ENCODE measurements at regions not wholly inside any gene's neighbourhood (a gene's known extent, or its start where the extent isn't known, plus 50 kb on each side); places are given as distances from the start of the nearest gene placed in this dataset.
A peak's percentile ranks its signal among the peaks of the same experiment; 100 is the strongest.
"Not testable (repeated sequence)": the region's sequence is repeated elsewhere in the genome, so short reads cannot be mapped to it uniquely, and the experiment has no call there.

DNA sequence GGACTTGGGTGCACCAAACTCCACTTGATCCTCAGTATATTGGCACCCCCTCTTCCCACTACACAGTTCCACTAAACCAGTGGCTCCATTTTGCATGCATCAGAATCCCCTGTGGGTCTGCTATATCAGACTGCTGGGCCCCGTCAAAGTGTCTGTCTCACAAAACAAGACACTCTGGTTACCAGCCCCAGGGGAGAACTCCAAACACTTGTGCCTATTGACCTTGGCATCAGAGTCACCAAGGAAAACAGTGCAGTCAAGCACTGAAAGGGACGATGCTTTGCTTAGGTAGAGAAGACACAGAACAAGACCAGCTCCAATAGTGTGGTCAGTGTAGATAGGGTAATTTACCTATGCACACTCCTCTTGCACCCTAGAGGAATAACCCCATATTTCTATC, 205.8 kb upstream of the RAI14 start:
- no peak for DNase-seq

GRCh38 chr5:34452170-34452828, 203.8 kb upstream of the RAI14 start:
- DNase-seq, result no peak

DNA sequence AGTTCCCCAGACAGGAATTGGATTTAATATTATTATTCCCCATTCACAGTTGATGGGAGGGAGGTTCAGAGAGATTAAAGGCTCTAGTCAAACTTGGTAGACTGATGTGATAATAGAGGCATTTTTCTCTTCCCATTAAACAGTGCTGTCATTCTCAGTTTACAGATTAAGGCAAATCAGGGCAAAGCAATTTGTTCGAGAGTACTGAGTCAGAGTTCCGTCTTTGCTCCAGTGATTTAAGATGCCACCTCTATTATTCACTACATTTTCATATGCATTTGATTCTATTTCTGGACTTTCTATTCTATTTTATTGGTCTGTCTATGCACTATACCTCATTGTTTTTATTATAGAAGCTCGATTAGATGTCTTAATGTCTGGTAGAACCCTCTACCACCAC, 201.0 kb upstream of the RAI14 start:
- no peak for DNase-seq

GRCh38 chr5:34459908-34460307, 196.2 kb upstream of the RAI14 start:
- DNase-seq, result no peak

- no peak for DNase-seq
These were observed 195.6 kb upstream of the RAI14 start for GRCh38 chr5:34460496-34460895.

DNA sequence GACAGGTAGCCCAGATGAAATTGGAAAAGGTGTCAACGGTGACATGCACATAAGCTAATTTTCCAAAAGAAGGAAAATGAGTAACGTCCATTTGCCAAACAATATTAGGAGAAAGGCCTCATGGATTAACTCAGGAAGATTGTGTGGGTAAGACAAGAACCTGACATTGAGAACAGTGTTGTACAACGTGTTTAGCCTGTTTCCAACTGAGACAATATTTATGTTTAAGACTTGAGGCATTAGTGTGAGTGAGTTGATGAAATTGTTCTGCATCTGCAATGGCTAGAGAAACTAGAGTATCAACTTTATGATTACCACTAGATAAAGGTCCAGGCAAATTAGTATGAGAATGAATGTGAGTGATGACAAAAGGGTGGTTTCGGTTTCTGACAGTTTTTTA, 191.3 kb upstream of the RAI14 start:
- no peak for DNase-seq

DNA sequence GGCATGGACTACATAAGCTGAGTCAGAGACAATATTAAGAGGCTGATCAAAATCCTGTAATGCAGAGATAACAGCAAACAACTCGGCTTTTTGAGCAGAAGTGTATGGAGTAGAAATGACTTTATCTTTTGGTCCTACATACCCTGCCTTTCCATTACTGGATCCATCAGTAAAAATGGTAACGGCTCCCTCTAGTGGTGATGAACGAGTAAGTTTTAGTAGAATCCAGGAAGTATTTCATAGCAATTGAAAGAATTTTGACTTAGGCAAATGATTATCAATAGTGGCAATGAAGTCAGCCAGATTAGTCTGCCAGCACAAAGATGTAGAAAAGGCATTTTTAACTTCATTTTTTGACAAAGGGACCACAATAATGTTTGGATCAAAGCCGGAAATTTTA, 190.8 kb upstream of the RAI14 start:
- peak; percentile 7 for DNase-seq

GRCh38 chr5:34466519-34467388, 189.4 kb upstream of the RAI14 start:
- not testable (repeated sequence) for DNase-seq

GRCh38 chr5:34467436-34467835, 188.7 kb upstream of the RAI14 start:
- DNase-seq, result no peak

- not testable (repeated sequence) for DNase-seq
These were observed 188.1 kb upstream of the RAI14 start for GRCh38 chr5:34467984-34468383.

DNA sequence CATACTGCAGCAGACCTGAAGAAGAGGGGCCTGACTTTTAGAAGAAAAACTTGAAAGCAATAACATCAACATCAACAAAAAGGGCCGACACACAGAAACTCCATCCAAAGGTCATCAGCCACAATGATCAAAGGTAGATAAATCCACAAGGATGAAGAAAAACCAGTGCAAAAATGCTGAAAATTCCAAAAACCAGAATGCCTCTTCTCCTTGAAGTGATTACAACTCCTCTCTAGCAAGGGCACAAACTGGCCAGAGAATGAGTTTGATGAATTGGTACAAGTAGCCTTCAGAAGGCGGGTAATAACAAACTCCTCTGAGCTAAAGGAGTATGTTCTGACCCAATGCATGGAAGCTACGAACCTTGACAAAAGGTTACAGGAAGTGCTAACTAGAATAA, 186.2 kb upstream of the RAI14 start:
- no peak for DNase-seq

GRCh38 chr5:34474573-34475021, 181.5 kb upstream of the RAI14 start:
- DNase-seq, result no peak

GRCh38 chr5:34475249-34475966, 180.7 kb upstream of the RAI14 start:
- no peak for DNase-seq

GRCh38 chr5:34476941-34477565, 179.1 kb upstream of the RAI14 start:
- DNase-seq, result no peak

- no peak for DNase-seq
These were observed 175.2 kb upstream of the RAI14 start for GRCh38 chr5:34480810-34481528.

- no peak for DNase-seq
These were observed 172.6 kb upstream of the RAI14 start for GRCh38 chr5:34483442-34484033.

DNA sequence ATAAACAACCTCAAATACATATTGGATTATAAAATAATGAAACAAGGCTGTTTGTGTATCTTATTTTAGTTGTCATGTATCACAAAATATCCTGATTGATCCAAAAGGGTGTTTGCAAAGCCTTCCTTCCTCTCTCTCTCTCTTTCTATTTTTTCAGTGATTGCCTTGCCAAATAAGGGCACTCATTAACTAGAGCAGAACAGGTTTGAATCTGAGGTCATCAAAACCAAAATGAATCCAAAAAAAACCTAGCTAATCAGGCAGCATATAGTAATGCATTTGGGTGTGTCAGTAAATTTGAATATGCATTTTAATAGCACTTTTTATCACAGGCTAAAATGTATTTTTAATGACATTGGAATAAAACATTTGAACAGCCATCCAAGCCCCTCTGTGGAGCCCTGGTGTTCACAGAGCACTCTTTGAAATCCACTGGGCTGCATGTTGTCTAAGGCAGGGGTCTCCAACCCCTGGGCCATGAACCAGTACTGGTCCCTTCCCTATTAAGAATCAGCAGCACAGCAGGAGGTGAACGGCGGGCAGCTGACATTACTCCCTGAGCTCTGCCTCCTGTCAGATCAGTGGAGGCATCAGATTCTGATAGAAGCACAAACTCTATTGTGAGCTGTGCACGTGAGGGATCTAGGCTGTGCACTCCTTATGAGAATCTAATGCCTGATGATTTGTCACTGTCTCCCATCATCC, 171.8 kb upstream of the RAI14 start:
- no peak for DNase-seq

- DNase-seq, result no peak
These were observed 170.4 kb upstream of the RAI14 start for GRCh38 chr5:34485768-34486030.

DNA sequence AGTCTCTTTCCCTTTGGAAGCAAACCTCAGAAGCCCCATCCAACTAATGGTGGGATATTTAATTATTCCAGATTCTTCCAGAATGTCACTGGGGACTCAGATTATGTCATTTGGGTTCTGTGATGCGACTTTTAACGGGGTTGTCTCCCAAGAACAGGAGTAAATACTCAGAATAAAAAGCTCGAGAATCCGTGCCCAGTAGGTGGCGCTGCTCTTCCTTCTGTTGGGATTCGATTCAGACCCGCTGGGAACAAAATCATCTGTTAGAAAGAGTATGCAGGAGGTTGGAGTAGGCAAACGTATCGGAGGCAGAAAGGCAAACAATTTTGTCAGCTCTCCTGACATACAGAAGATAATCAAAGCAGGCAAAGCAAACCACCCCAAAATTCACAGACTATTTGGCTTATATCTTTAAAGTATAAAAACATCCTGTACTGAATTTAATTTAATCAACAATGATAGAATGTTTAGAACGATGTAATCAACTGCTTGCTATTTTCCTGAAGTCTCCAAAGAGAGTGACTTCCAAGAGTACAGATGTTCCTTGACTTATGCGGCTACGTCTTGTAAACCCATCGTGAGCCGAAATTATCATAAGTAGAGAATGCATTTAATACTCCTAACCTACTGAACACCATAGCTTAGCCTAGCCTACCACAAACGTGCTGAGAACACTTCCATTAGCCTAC, 169.8 kb upstream of the RAI14 start:
- no peak for DNase-seq

GRCh38 chr5:34486849-34487158, 169.3 kb upstream of the RAI14 start:
- DNase-seq, result no peak

GRCh38 chr5:34487159-34487879, 168.8 kb upstream of the RAI14 start:
- no peak for DNase-seq

All from SIG-M5 (cell line).